ENCODE measurements at regions not wholly inside any gene's neighbourhood (a gene's known extent, or its start where the extent isn't known, plus 50 kb on each side); places are given as distances from the start of the nearest gene placed in this dataset.

- Histone ChIP-seq H3K27me3 (ENCODE audit: low read depth) (no peaks in the 10 kb centered on the region), H3K4me1 (no peaks in the 10 kb centered on the region), H3K27ac (replicated peaks) (no peak overlapping the region), H3K36me3 (no peaks in the 10 kb centered on the region), H3K9me3 (replicated peaks) (no peaks in the 10 kb centered on the region), H3K4me3 (no peak overlapping the region)
- intact Hi-C loops (cut with micrococcal nuclease): no loop called here
- no peak for DNase-seq
- TF ChIP-seq, protein P1, sequence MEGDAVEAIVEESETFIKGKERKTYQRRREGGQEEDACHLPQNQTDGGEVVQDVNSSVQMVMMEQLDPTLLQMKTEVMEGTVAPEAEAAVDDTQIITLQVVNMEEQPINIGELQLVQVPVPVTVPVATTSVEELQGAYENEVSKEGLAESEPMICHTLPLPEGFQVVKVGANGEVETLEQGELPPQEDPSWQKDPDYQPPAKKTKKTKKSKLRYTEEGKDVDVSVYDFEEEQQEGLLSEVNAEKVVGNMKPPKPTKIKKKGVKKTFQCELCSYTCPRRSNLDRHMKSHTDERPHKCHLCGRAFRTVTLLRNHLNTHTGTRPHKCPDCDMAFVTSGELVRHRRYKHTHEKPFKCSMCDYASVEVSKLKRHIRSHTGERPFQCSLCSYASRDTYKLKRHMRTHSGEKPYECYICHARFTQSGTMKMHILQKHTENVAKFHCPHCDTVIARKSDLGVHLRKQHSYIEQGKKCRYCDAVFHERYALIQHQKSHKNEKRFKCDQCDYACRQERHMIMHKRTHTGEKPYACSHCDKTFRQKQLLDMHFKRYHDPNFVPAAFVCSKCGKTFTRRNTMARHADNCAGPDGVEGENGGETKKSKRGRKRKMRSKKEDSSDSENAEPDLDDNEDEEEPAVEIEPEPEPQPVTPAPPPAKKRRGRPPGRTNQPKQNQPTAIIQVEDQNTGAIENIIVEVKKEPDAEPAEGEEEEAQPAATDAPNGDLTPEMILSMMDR (IDR thresholded peaks at IDR 0.05; ENCODE audit: borderline replicate concordance): no peak
Measured at GRCh38 chr1:98019747-98020146, 98.9 kb upstream of the DPYD start.

GRCh38 chr1:98018074-98018473 lies 97.2 kb upstream of the DPYD start:
- no peaks in the 10 kb centered on the region for H3K9me3 ChIP-seq (replicated peaks)
- no peak overlapping the region for H3K27ac ChIP-seq (replicated peaks)
- H3K36me3 ChIP-seq: no peaks in the 10 kb centered on the region
- intact Hi-C loops (cut with micrococcal nuclease): no loop called here
- H3K27me3 ChIP-seq (ENCODE audit: low read depth): no peaks in the 10 kb centered on the region
- H3K4me3 ChIP-seq: no peak overlapping the region
- TF ChIP-seq, protein P1 (IDR thresholded peaks at IDR 0.05; ENCODE audit: borderline replicate concordance): no peak
- DNase-seq: no peak
- no peaks in the 10 kb centered on the region for H3K4me1 ChIP-seq

GRCh38 chr1:98017184-98017583 lies 96.3 kb upstream of the DPYD start:
- no peak overlapping the region for H3K27ac ChIP-seq (replicated peaks)
- intact Hi-C loops (cut with micrococcal nuclease): no loop called here
- H3K4me1 ChIP-seq: no peaks in the 10 kb centered on the region
- no peaks in the 10 kb centered on the region for H3K36me3 ChIP-seq
- no peak for DNase-seq
- H3K4me3 ChIP-seq: no peak overlapping the region
- no peaks in the 10 kb centered on the region for H3K9me3 ChIP-seq (replicated peaks)
- no peaks in the 10 kb centered on the region for H3K27me3 ChIP-seq (ENCODE audit: low read depth)
- TF ChIP-seq, protein P1 (IDR thresholded peaks at IDR 0.05; ENCODE audit: borderline replicate concordance): no peak

- TF ChIP-seq, protein P1 (IDR thresholded peaks at IDR 0.05; ENCODE audit: borderline replicate concordance): no peak
- no peaks in the 10 kb centered on the region for H3K4me1 ChIP-seq
- H3K27ac ChIP-seq (replicated peaks): no peak overlapping the region
- H3K36me3 ChIP-seq: no peaks in the 10 kb centered on the region
- H3K27me3 ChIP-seq (ENCODE audit: low read depth): no peaks in the 10 kb centered on the region
- intact Hi-C loops (cut with micrococcal nuclease): no loop called here
- DNase-seq: no peak
- no peaks in the 10 kb centered on the region for H3K9me3 ChIP-seq (replicated peaks)
- H3K4me3 ChIP-seq: no peak overlapping the region
Measured at GRCh38 chr1:98008373-98008772, 87.5 kb upstream of the DPYD start.

DNA sequence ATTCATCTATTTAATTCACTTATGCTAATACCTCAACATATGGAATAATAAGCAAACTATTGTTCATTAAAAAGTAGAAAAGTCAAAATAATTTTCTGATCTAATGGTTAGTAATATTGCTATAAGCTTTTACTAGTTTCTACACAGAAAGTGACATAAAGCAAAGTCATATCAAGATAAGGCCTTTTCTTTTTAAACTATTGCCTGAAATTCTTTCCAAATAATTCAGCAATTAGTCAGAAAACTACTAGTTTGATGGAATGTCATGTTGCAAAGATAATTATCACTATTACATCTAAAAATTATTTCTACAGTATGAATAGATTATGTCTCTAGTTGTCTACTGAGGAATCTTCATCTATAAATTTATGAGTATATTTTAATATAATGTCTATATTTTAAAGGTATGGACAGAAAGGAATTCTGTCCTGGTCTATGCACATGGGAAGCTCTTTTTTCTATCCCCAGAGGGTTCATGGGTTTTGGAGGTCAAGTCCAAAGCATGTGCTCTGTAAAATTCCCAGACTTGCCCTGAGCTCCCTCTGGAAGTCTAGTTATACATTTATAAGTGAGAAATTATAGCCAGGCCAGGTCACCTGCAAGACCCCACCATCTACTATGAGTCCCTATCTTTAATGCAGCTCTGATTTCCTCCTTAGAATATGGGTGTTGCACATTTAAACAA lies 84.6 kb upstream of the DPYD start:
- H3K36me3 ChIP-seq: no peaks in the 10 kb centered on the region
- H3K27me3 ChIP-seq (ENCODE audit: low read depth): peaks cover 2% of the 10 kb centered on the region
- no peak for DNase-seq
- H3K9me3 ChIP-seq (replicated peaks): no peaks in the 10 kb centered on the region
- TF ChIP-seq, protein P1 (IDR thresholded peaks at IDR 0.05; ENCODE audit: borderline replicate concordance): no peak
- H3K4me3 ChIP-seq: no peak overlapping the region
- H3K27ac ChIP-seq (replicated peaks): no peak overlapping the region
- H3K4me1 ChIP-seq: no peaks in the 10 kb centered on the region
- intact Hi-C loops (cut with micrococcal nuclease): no loop called here

Measured in left ventricle myocardium inferior (tissue), 1 donor.